ENCODE measurements at regions not wholly inside any gene's neighbourhood (a gene's known extent, or its start where the extent isn't known, plus 50 kb on each side); places are given as distances from the start of the nearest gene placed in this dataset.

DNA sequence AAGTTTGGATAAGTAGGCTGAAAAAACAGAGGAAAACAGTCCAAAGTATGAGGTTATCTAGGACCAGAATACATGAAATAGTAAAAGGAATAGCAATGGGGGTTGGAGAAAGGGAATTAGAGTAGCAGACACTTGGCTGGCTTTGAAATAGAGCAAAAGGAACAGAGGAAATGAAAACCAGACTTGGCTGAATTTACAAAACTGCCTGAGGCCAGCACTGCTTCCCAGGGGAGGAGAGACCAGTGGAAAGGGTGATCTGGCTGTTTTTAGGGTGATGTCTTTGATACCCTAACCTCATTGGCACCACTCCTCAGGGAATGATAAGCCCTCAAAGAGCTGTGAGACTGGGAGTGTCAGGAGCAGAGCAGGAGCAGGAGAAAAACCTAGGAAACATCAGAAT, 413.4 kb upstream of the SLC30A5 start:
- TF ChIP-seq POLR2AphosphoS5 (IDR thresholded peaks at IDR 0.05) = no peak
- TF ChIP-seq POLR2A (IDR thresholded peaks at IDR 0.05) = no peak
- no peak for TF ChIP-seq EP300 (IDR thresholded peaks at IDR 0.05)
- TF ChIP-seq, protein P1, sequence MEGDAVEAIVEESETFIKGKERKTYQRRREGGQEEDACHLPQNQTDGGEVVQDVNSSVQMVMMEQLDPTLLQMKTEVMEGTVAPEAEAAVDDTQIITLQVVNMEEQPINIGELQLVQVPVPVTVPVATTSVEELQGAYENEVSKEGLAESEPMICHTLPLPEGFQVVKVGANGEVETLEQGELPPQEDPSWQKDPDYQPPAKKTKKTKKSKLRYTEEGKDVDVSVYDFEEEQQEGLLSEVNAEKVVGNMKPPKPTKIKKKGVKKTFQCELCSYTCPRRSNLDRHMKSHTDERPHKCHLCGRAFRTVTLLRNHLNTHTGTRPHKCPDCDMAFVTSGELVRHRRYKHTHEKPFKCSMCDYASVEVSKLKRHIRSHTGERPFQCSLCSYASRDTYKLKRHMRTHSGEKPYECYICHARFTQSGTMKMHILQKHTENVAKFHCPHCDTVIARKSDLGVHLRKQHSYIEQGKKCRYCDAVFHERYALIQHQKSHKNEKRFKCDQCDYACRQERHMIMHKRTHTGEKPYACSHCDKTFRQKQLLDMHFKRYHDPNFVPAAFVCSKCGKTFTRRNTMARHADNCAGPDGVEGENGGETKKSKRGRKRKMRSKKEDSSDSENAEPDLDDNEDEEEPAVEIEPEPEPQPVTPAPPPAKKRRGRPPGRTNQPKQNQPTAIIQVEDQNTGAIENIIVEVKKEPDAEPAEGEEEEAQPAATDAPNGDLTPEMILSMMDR (IDR thresholded peaks at IDR 0.05) = no peak
- Histone ChIP-seq H3K9me3 (no peaks in the 10 kb centered on the region), H3K4me1 (no peaks in the 10 kb centered on the region), H3K27me3 (no peaks in the 10 kb centered on the region), H3K4me3 (no peak overlapping the region), H3K27ac (no peak overlapping the region), H3K36me3 (no peaks in the 10 kb centered on the region)
- DNase-seq (no peak), ATAC-seq (ENCODE audit: low FRiP score in 2 of 2) (peak; percentile 9 to 34)

DNA sequence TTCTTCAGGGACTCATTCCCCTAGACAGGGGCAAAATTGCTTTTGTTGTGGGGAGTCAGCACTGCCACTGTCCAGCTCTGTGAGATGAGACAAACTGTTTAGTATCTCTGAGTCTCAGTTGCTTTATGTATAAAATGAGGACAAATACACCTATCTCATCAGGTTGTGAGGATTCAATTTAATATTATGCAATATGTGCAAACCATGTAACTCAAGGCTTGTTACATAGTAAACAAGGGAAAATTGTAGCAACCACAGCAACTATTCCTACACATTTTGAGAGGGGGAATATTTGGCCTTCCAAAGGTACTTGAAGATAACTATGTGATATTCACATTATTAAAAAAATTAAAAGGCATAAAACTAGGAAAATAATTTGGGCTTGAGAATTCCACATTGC, 411.9 kb upstream of the SLC30A5 start:
- H3K4me3 ChIP-seq = no peak overlapping the region
- no peak for DNase-seq
- TF ChIP-seq POLR2A (IDR thresholded peaks at IDR 0.05) = no peak
- TF ChIP-seq EP300 (IDR thresholded peaks at IDR 0.05) = no peak
- TF ChIP-seq, protein P1 (IDR thresholded peaks at IDR 0.05) = no peak
- no peak for TF ChIP-seq POLR2AphosphoS5 (IDR thresholded peaks at IDR 0.05)
- H3K27ac ChIP-seq = no peak overlapping the region
- H3K4me1 ChIP-seq = no peaks in the 10 kb centered on the region
- ATAC-seq (ENCODE audit: low FRiP score in 2 of 2) = no peak
- H3K36me3 ChIP-seq = no peaks in the 10 kb centered on the region
- no peaks in the 10 kb centered on the region for H3K9me3 ChIP-seq
- no peaks in the 10 kb centered on the region for H3K27me3 ChIP-seq

- no peak for TF ChIP-seq POLR2A (IDR thresholded peaks at IDR 0.05)
- TF ChIP-seq EP300 (IDR thresholded peaks at IDR 0.05) = no peak
- TF ChIP-seq POLR2AphosphoS5 (IDR thresholded peaks at IDR 0.05) = no peak
- TF ChIP-seq, protein P1 (IDR thresholded peaks at IDR 0.05) = no peak
- Histone ChIP-seq H3K36me3 (no peaks in the 10 kb centered on the region), H3K4me1 (no peaks in the 10 kb centered on the region), H3K27ac (no peak overlapping the region), H3K27me3 (no peaks in the 10 kb centered on the region), H3K9me3 (no peaks in the 10 kb centered on the region), H3K4me3 (no peak overlapping the region)
- 70 to 72% methylated on average over 6 of the region's 6 CpGs for WGBS, 2 donors
- DNase-seq = no peak
- ATAC-seq (ENCODE audit: low FRiP score in 2 of 2) = no peak
Observed at GRCh38 chr5:68682400-68683160, 411.2 kb upstream of the SLC30A5 start.

DNA sequence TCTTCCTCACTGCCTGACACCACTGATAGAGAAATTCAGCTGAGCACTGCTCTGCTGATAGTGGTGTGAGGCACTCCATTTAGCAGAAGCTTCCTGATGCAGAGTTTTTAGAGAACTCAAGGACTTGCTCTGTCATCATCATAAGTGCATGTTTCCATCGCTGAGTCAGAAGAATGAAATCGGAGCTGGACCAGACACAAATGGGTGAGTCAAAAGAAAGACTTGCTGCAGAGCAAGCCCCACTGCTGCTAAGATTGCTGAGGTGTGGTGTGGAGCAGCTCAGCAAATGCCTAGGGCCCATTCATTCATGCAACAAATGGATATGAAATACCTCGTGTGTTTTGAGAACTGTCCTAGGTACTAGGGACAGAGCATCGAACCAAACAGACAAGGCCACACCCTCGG, 410.2 kb upstream of the SLC30A5 start:
- peak; percentile 47 to 91 for ATAC-seq (ENCODE audit: low FRiP score in 2 of 2)
- DNase-seq = no peak
- Histone ChIP-seq H3K9me3 (no peaks in the 10 kb centered on the region), H3K27ac (no peak overlapping the region), H3K4me3 (no peak overlapping the region), H3K4me1 (no peaks in the 10 kb centered on the region), H3K36me3 (no peaks in the 10 kb centered on the region), H3K27me3 (no peaks in the 10 kb centered on the region)
- 62 to 66% methylated on average over 5 of the region's 5 CpGs for WGBS, 2 donors
- TF ChIP-seq, protein P1 (IDR thresholded peaks at IDR 0.05) = no peak
- TF ChIP-seq POLR2A (IDR thresholded peaks at IDR 0.05) = no peak
- TF ChIP-seq POLR2AphosphoS5 (IDR thresholded peaks at IDR 0.05) = no peak
- no peak for TF ChIP-seq EP300 (IDR thresholded peaks at IDR 0.05)

DNA sequence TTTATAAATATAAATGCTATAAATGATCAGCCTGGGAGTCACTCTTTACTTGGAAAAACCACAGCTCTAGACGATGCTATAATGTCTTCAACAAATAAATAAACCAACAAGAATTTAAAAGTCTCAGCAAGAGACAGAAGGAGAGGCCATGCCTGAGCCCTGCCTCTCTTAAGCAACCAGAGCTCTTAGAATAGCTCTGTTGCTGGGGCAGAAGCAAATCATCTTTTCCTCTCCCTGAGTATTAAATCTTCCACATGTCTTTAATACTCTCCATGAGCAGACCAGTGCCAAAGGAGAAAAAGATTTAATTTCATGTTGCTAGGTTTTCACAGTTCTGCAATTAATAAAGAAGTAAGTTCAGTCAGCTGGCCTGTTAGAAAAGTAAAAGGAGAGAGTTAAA, 408.0 kb upstream of the SLC30A5 start:
- no peaks in the 10 kb centered on the region for H3K9me3 ChIP-seq
- no peak overlapping the region for H3K27ac ChIP-seq
- H3K27me3 ChIP-seq = no peaks in the 10 kb centered on the region
- ATAC-seq (ENCODE audit: low FRiP score in 2 of 2) (no peak), DNase-seq (no peak)
- H3K4me1 ChIP-seq = no peaks in the 10 kb centered on the region
- H3K36me3 ChIP-seq = no peaks in the 10 kb centered on the region
- WGBS, 2 donors = 47 to 51% methylated on average over 1 of the region's 1 CpG
- TF ChIP-seq POLR2AphosphoS5 (IDR thresholded peaks at IDR 0.05) (no peak), POLR2A (IDR thresholded peaks at IDR 0.05) (no peak), EP300 (IDR thresholded peaks at IDR 0.05) (no peak)
- TF ChIP-seq, protein P1 (IDR thresholded peaks at IDR 0.05) = no peak
- no peak overlapping the region for H3K4me3 ChIP-seq

Data from upper lobe of left lung (tissue), 6 donors.